Erythroblast (primary cell): ENCODE measurements at regions not wholly inside any gene's neighbourhood (a gene's known extent, or its start where the extent isn't known, plus 50 kb on each side); places are given as distances from the start of the nearest gene placed in this dataset.

Experiments used
- GATA1 ChIP-seq: IDR thresholded peaks from 2 replicates; pipeline ENCODE4 v1.6.1; 2011; ENCODE audit warnings: low read depth, mild to moderate bottlenecking, control low read depth, low read length, moderate library complexity
- POLR2A ChIP-seq: IDR thresholded peaks from 2 replicates; pipeline ENCODE4 v1.6.1; 2011; ENCODE audit warnings: mild to moderate bottlenecking, low read length

DNA sequence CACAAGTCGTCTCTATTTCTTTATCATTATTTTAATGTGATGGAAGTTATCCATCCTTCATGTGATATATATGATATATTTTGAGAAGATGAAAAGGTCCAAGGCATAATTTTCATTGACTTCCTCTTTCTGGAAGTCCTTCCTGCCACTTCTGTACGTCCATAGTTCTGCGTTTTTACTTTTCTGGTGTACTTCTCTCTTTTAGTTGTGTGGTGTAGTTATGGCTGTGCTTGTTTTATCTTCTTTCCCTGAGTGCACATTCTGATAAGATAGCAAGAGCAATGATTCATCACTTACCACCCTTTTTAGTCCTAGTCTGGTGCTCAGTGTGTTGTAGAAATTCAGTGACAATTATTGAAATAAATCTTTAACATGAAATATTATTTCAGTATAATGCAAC, 231.3 kb upstream of the FERD3L start:
- TF ChIP-seq GATA1 (no peak), POLR2A (no peak)
